IMR-90 (cell line): ENCODE measurements at regions not wholly inside any gene's neighbourhood (a gene's known extent, or its start where the extent isn't known, plus 50 kb on each side); places are given as distances from the start of the nearest gene placed in this dataset.

Source experiments
- BHLHE40 ChIP-seq: fragments of 150-350 bp; IDR thresholded peaks from 2 replicates; pipeline ENCODE4 v1.6.1; 2016; ENCODE audit warnings: mild to moderate bottlenecking, low read depth, low read length
- CTCF ChIP-seq: conservative IDR thresholded peaks from 2 replicates; pipeline ENCODE4 v1.5.1; 2012; ENCODE audit warnings: mild to moderate bottlenecking, low read depth, low read length, improper control_type of control experiment
- FOS ChIP-seq: fragments of 150-350 bp; IDR thresholded peaks from 2 replicates; pipeline ENCODE4 v1.6.1; 2016; ENCODE audit warnings: low read depth, low read length
- MAZ ChIP-seq: IDR thresholded peaks from 2 replicates; pipeline ENCODE4 v1.6.1; 2012; ENCODE audit warnings: low read depth, mild to moderate bottlenecking, low read length, improper control_type of control experiment, moderate library complexity, borderline replicate concordance
- MXI1 ChIP-seq: IDR thresholded peaks from 2 replicates; pipeline ENCODE4 v1.6.1; 2012; ENCODE audit warnings: low read depth, mild to moderate bottlenecking, low read length, moderate library complexity, borderline replicate concordance
- NFE2L2 ChIP-seq: fragments of 150-350 bp; IDR thresholded peaks from 2 replicates; pipeline ENCODE4 v1.6.1; 2016; ENCODE audit warnings: low read depth, mild to moderate bottlenecking, low read length
- POLR2A ChIP-seq: IDR thresholded peaks from 2 replicates; pipeline ENCODE4 v1.6.1; 2012; ENCODE audit warnings: mild to moderate bottlenecking, low read depth, low read length

- no peak for TF ChIP-seq CTCF
- TF ChIP-seq POLR2A, result no peak
- no peak for TF ChIP-seq NFE2L2
- TF ChIP-seq BHLHE40, result no peak
- no peak for TF ChIP-seq FOS
- no peak for TF ChIP-seq MAZ
- TF ChIP-seq MXI1, result no peak
Observed at GRCh38 chr6:71067816-71068215, 111.0 kb upstream of the B3GAT2 start.
